Panc1 (cell line): ENCODE measurements at regions not wholly inside any gene's neighbourhood (a gene's known extent, or its start where the extent isn't known, plus 50 kb on each side); places are given as distances from the start of the nearest gene placed in this dataset.

ENCODE experiments used
- ATAC-seq: fragments of 200-7000 bp; cut with Tn5 transposase; 2 replicates; pipeline ENCODE4 v1.9.1; 2020; ENCODE audit warnings: mild to moderate bottlenecking, moderate library complexity
- BruUV-seq: library from RNA; stranded (reverse); fragments of 400-500 nt; replicated peaks from 2 replicates; lab custom pipeline; 2021; lab: Mats Ljungman, UMichigan
- CTCF ChIA-PET: fragments of 300-600 bp; sonication (Branson Sonifier 250); formaldehyde crosslinking; loops from one replicate; lab custom pipeline; 2022; ENCODE audit warnings: antibody characterized with exemption; lab: Charles Lee
- POLR2A ChIA-PET: fragments of 300-600 bp; sonication (Branson Sonifier 250); formaldehyde crosslinking; loops from one replicate; lab custom pipeline; 2022; ENCODE audit warnings: antibody characterized with exemption; lab: Charles Lee
- DNase-seq: peaks from one replicate; pipeline ENCODE4 v3.0.0-alpha.2; 2010; ENCODE audit warnings: low read depth, low spot score
- H3K27ac ChIP-seq: 2 replicates; pipeline ENCODE4 v1.5.1; 2011; ENCODE audit warnings: mild to moderate bottlenecking, low read length, inconsistent platforms
- H3K27me3 ChIP-seq: fragments of 200-500 bp; sonication (Bioruptor generic); 2 replicates; pipeline ENCODE4 v1.6.0; 2014; ENCODE audit warnings: low read length, inconsistent platforms; ENCODE audit not compliant: control insufficient read depth, insufficient read depth
- H3K36me3 ChIP-seq: fragments of 200-500 bp; sonication (Bioruptor generic); 2 replicates; pipeline ENCODE4 v1.5.1; 2014; ENCODE audit warnings: inconsistent platforms, mild to moderate bottlenecking, low read length, moderate library complexity; ENCODE audit not compliant: control insufficient read depth, insufficient read depth
- H3K4me1 ChIP-seq: 2 replicates; pipeline ENCODE4 v1.5.1; 2011; ENCODE audit warnings: inconsistent platforms, mild to moderate bottlenecking, low read length, moderate library complexity; ENCODE audit not compliant: control insufficient read depth, insufficient read depth
- H3K4me3 ChIP-seq, 2 experiments: 2 replicates each; pipeline ENCODE4 v1.5.1; 2011 to 2012; ENCODE audit warnings: low read depth in 2 of 2, low read length in 2 of 2, mild to moderate bottlenecking in 2 of 2, inconsistent platforms in 1 of 2, moderate library complexity in 1 of 2
- H3K9me3 ChIP-seq: fragments of 200-500 bp; sonication (Bioruptor generic); 2 replicates; pipeline ENCODE4 v1.5.1; 2014; ENCODE audit warnings: low read depth, mild to moderate bottlenecking, inconsistent platforms, low read length, moderate library complexity; ENCODE audit not compliant: control insufficient read depth, insufficient read depth
- CTCF ChIP-seq: fragments of 450-650 bp; IDR thresholded peaks from 2 replicates; pipeline ENCODE4 v1.5.1; 2017; ENCODE audit warnings: mild to moderate bottlenecking
- POLR2AphosphoS5 ChIP-seq: IDR thresholded peaks from 2 replicates; pipeline ENCODE4 v1.6.1; 2012; ENCODE audit warnings: mild to moderate bottlenecking, low read depth, low read length, moderate library complexity
- REST ChIP-seq, 2 experiments: IDR thresholded peaks; 2 replicates each; pipeline ENCODE4 v1.6.1; 2011 to 2012; ENCODE audit warnings: low read depth in 2 of 2, control low read depth in 1 of 2, low read length in 1 of 2, mild to moderate bottlenecking in 1 of 2, moderate library complexity in 1 of 2; ENCODE audit not compliant: insufficient read depth in 1 of 2
- SIN3A ChIP-seq: IDR thresholded peaks from 2 replicates; pipeline ENCODE4 v1.6.1; 2012; ENCODE audit warnings: low read depth, mild to moderate bottlenecking, low read length, moderate library complexity, borderline replicate concordance; ENCODE audit not compliant: insufficient read depth
- TCF7L2 ChIP-seq: IDR thresholded peaks from 2 replicates; pipeline ENCODE4 v1.6.1; 2011; ENCODE audit warnings: mild to moderate bottlenecking, low read depth, low read length, inconsistent platforms
- in situ Hi-C: cut with HindIII; loops from 2 replicates; pipeline ENCODE4 v1.10.0; 2016; ENCODE audit warnings: low sequenced_read_pairs, low pct_unique_long_range_greater_than_20kb
- intact Hi-C: fragments of 100-400 bp; cut with micrococcal nuclease; formaldehyde crosslinking; loops from one replicate; pipeline ENCODE4 v1.10.0; 2022; ENCODE audit not compliant: unreplicated experiment

- Histone ChIP-seq H3K27ac (no peak overlapping the region), H3K27me3 (no peaks in the 10 kb centered on the region), H3K4me3 (no peak overlapping the region), H3K36me3 (no peaks in the 10 kb centered on the region; the same call in 1 of the 2 replicates), H3K4me1 (no peaks in the 10 kb centered on the region), H3K9me3 (no peaks in the 10 kb centered on the region)
- no TSS peak for BruUV-seq
- in situ Hi-C loops = no loop called here
- CTCF ChIA-PET = no interaction called here
- DNase-seq = no peak
- TF ChIP-seq CTCF (no peak), TCF7L2 (no peak), REST (IDR thresholded peaks at IDR 0.05; ENCODE audit: insufficient read depth in 1 of 2, low read depth in 2 of 2, low read length in 1 of 2) (no peak), POLR2AphosphoS5 (no peak)
- intact Hi-C loops = no loop called here
- ATAC-seq = no peak
- POLR2A ChIA-PET = no interaction called here
Observed at GRCh38 chr6:90383196-90383822, 86.7 kb upstream of the BACH2 start.

GRCh38 chr6:90382760-90383159, 86.1 kb upstream of the BACH2 start:
- POLR2A ChIA-PET = no interaction called here
- DNase-seq (no peak), ATAC-seq (no peak)
- H3K9me3 ChIP-seq = no peaks in the 10 kb centered on the region
- no peak overlapping the region for H3K27ac ChIP-seq
- CTCF ChIA-PET = no interaction called here
- H3K36me3 ChIP-seq = no peaks in the 10 kb centered on the region; the same call in 1 of the 2 replicates
- H3K4me1 ChIP-seq = no peaks in the 10 kb centered on the region
- in situ Hi-C loops (no loop called here), intact Hi-C loops (no loop called here)
- BruUV-seq = no TSS peak
- TF ChIP-seq POLR2AphosphoS5 (no peak), SIN3A (no peak), REST (IDR thresholded peaks at IDR 0.05; ENCODE audit: insufficient read depth in 1 of 2, low read depth in 2 of 2, low read length in 1 of 2) (no peak), CTCF (no peak)
- no peak overlapping the region for H3K4me3 ChIP-seq
- no peaks in the 10 kb centered on the region for H3K27me3 ChIP-seq
